ENCODE measurements at regions not wholly inside any gene's neighbourhood (a gene's known extent, or its start where the extent isn't known, plus 50 kb on each side); places are given as distances from the start of the nearest gene placed in this dataset.

DNA sequence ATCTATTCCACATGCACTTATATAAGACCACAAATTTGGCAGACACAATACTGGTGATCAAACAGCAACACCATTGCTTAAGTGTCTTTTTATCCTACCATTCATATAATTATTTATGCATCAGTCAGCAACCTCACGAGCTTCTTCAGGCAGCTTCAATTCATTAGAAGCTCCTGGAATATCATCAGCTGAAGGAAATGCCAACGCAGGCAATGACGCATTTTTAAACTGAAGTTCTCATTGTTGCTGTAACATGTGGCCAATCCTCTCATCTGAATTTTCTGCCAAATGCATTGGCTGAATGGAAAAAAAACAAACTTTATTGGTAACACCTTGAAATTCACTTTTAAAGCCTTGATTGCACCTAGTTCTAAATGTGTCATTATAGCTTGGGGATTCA is 376.4 kb upstream of the RGMB start:
- TF ChIP-seq EZH2 (IDR thresholded peaks at IDR 0.05) (no peak), POLR2AphosphoS5 (IDR thresholded peaks at IDR 0.05; ENCODE audit: borderline replicate concordance, low read depth, low read length) (no peak), FOXP2 (optimal IDR thresholded peaks at IDR 0.05; ENCODE audit: control extremely low read depth, extremely low read length, insufficient read depth) (no peak)

Data from SK-N-MC (cell line).